COR-L47 (cell line): ENCODE measurements at regions not wholly inside any gene's neighbourhood (a gene's known extent, or its start where the extent isn't known, plus 50 kb on each side); places are given as distances from the start of the nearest gene placed in this dataset.

ENCODE experiments used
- DNase-seq: peaks from one replicate; lab custom pipeline; 2025; lab: John Stamatoyannopoulos, UW

DNA sequence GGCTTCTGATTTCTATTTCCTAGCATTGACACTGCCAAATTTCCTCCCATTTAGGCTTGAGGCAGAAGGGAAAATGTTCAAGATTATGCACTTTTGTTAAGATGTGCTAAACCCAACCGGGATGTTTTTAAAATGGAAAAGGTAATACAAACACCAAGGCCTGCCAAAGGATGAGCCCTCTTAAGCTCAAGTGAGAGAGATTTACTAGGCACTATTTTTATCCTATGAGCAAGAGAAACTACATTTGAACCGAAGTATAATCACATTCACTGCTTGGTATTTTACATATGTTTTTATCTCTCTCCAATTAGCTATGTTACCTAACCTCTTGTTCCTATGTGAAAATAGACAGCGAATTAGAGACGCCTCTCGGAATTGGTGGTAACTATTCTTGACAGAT is 295.8 kb downstream of the GABRB3 start:
- no peak for DNase-seq

DNA sequence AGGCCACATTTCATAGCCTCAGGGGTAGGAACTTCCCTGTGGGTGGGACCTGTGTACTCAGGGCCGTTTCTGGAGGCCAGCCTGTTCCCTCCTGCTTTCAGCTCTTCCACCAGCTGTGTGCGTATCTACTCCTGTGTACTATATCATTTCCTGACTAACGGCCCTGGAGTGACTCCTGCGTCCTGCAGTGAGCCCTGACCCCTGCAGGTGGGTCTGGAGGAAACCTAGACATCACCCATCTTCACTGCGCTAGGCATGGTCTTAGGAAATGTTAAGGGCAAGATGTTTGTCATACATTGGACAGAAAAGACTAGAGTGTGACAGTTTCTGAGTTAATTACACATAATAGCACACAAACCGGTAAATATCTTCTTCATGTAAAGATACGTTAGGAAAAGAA is 297.3 kb downstream of the GABRB3 start:
- DNase-seq: no peak

DNA sequence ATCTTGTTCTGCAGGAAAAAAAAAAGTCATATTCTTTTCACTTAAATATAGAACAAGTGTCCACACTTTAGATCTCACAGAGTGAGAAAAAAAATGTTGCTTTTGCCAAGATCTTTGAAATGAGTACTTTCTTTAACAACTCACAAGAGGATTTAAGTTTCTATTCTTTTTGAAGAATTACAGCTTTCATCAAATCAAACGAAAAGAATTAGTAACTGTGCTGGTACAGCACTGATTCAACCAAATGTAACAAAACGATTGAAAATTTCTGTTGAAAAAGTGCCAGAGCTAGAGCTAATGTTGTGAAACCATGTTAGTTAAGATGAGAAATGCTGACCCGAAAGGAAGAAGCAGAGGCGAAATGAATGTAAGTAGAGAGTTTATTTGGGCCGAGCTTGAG is 300.2 kb downstream of the GABRB3 start:
- DNase-seq: no peak

DNA sequence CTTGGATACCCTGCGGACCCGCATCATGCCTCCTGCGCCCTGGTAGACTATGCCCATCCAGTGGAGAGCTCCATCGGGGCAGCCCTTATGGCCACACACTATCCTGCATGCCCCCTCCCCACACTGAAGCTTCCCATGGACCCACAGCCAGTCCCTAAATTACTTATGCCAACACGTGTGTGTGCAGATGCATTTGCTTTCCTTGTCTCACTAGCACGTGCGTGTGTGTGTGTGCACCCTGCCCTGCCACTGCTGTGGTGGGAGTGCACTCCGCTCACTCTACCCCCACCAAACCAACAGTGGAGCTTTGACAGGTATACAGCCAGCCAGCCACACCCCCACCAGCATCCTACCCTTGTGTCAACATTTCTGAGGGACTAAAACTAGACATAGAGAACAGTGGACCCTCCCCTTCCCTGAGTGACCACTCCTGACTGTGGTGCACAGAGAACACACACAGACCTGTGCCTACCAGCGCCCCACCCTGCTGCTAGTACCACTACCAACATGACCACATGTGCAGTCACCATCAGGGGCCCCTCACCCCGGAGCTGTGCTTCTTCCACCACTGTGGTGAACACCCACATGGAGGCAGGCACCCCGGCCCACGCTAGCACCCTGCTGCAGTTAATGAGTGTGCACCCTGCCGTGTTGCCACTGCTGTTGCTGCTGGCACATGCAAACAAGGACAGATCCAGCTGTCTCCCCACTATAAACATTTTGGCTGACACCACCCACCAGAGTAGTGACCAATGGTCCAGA is 310.8 kb downstream of the GABRB3 start:
- DNase-seq: peak; percentile 6

DNA sequence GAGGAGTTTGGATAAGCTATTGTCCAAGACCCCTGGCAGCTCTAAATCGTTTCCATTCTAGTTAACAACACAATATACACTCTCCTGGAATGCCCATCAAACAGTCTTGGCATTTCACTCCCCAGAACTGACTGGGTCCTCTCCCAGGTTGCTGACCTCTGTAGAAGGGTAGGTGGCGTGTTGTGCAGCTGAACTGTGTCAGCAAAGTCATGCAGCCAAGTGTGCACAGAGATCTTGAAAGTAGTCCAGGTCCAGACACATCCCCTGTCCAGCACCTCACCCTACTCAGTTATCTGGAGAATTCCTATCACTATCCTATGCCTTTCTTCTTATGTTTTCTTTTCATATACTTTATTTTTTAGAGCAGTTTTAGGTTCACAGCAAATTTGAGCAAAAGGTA is 312.7 kb downstream of the GABRB3 start:
- no peak for DNase-seq

DNA sequence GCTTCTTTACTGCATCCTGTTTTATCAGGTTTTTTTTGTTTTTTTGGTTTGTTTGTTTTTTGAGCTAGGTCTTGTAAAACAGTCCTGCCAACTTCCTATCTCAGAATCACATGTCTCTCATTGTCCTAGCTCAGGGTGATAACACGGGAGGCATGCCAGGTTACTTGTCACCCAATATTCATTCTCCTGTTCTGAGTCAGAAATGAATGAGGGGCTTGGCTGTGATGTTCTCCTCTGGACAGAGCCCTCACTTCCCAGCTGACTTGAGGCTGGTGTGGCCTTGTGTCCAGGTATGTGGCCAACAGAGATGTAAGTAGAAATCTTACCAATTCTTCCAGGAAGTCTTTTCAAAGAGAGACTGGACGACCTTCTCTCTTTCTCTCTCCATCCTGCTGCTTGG is 317.0 kb downstream of the GABRB3 start:
- no peak for DNase-seq

DNA sequence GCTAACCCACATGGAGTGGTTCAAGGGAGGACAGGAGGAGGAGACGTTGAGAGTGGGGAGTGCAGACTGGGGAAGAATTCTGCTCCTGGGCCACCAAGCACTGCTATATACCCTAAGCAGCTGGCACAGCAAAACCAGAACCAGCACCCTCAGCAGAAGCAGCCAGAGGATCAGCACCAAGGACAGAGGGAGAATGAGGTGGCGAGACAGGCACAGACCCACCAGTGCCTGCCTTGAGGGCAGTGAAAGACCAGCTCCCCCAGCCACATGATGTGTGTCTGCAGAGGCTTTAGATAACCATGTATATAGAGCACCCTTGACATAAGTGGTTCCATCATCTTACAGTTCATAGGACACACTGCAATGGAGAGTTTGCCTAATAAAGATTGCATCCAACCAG is 319.0 kb downstream of the GABRB3 start:
- DNase-seq: no peak

DNA sequence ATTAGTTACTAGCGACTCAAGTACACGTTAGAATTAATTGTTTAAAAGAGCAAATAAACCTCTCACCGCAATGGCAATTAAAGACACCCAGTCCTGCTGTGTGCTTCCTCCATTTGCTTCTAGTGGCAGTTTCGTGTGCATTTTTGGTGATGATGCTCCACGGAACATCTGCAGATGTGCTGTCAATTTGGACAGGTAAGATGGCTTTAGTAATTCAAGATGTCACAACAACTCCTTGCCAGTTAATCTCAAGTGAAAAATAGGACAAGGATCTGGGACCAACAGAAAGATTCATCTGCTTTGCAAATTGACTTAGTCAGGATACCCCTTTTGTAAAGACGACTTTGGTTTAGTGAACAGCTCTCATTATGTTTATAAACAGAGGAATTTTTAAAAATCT is 320.9 kb downstream of the GABRB3 start:
- DNase-seq: no peak

DNA sequence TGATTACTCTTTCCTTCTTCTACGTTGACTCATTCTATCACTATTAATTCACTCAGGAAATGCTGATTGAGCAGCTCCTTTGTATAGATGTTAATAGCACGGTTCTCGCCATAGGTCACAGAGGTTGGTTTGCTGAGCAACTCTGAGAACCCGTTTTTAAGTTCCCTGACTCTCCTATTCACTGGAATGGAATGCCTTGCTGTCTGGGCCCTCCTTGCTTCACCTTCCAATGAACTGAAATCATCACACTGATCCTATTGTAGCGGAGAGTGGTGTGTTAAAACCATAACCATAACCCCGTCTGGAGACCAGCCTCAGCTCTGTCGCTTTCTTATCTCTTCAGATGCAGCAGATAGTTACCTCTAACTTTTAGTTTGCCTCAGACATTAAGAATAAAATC is 323.6 kb downstream of the GABRB3 start:
- DNase-seq: no peak

DNA sequence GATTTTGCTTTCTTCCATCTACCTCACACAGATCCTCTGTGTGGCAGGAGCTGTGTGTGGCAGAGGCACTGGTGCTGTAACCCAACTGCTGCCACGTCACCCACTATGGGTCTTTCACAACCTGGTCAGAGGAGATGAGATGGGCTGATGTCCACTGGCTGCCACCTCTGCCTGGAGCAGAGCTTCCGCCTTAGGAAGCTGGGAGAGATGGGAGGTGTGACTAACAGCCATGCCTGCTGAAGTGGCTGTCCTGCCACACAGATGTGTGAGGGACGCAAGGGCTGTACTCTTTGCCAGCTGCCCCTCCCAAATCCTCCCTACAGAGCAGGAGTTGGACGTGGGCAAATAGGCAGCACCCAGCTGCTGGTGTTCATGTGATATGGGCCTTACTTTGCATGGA is 329.5 kb downstream of the GABRB3 start:
- DNase-seq: no peak

DNA sequence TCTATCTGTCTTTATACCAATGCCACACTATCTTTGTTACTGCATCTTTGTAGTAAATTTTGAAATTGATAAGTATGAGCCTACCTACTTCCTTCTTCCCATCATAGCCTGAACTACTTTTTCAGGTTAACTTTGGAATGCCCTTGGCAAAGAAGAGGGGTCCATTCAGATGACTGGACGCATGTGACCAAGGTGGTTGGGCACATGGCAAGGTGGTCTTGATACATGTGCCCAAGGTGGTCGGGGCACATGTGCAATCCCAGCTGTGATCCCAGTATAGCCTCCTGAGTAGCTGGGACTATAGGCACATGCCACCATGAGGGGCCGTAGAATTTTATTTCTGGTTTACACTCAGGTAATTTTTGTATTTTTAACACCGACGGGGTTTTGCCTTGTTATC is 330.2 kb downstream of the GABRB3 start:
- no peak for DNase-seq

DNA sequence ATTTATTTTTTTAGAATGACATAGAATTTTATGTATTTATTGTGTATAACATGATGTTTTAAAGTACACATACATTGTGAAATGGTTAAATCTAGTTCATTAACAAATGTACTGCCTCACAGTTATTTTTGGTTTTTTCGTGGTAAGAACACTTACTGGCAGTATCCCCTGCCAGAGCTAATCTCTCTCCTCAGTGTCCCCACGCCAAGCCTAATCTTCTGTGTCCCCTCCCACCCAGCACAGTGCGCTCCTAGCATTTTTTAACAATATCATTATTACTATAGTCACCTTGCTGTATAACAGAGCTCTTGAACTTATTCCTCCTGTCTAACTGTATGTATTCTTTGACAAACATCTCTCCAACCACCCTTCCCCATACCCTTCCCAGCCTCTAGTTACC is 333.2 kb downstream of the GABRB3 start:
- DNase-seq: no peak

DNA sequence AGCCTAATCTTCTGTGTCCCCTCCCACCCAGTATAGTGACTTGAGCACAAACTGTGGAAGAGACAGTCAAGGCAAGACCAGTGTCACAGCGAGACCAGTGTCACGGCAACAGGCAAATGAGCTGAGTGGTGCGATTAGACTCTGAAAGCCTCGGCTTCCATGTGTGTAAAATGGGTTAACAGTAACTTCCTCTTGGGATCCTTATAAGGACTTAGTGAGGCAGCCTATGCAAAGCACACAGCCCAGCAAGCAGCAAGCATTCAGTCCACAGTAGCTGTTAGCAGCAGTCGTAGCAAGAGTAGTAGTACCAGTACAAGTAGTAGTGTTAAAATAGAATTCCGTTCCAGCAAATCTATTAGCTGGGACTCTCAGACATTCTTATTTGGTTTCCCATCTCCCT is 334.1 kb downstream of the GABRB3 start:
- no peak for DNase-seq

DNA sequence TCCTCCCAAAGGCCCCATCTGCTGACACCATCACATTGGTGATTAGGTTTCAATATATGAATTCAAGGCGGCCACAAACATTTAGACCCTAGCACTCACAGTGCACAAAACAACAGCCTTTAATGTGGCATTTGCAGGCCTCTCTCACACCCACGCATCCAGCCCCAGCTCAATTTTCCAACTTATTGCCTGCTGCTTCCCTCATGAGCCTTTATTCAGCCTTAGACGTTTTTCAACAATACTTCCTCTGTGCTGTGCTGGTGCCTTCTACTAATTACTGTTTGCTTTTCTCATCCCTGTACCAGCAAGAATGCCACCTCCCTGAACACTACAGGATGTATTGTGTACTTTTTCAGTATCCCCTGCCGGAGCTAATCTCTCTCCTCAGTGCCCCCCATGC is 334.6 kb downstream of the GABRB3 start:
- DNase-seq: peak; percentile 61

DNA sequence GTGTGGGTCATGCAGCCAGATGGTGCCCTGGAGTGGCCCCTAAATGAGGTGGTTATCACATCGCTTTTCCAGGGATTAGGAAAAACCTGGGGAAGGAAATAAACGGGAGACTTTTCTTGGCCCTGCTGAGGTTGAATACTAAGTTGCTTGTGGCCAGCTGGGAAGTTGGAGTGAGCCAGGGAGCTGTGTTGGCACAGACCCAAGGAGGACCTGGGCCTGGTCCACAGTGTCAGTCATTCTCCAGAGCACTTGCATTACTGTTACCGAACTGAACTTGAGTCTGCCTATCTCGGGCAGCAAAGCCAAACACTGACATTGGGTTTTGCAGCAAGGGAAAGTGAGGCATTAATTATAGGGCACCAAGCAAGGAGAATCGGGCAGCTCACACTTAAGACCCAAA is 339.0 kb downstream of the GABRB3 start:
- DNase-seq: no peak

DNA sequence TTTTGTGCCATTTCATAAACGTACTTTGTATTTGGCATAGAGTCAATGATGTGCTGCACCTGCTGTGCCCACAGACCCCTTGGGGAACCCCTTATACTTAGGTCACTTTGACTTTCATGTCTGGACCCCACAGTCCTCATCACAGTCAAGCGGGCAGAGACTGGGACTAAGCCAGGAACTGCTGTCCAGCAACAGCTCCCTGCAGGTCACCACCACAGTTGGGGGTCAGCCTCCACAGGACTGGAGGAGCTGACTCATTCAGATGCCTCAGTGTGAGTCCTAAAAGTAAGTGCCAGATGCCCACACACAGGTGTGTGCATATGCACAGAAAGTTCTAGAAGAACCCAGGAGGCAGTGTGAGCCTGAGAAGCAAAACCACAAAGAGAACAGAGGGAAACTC is 339.8 kb downstream of the GABRB3 start:
- no peak for DNase-seq

DNA sequence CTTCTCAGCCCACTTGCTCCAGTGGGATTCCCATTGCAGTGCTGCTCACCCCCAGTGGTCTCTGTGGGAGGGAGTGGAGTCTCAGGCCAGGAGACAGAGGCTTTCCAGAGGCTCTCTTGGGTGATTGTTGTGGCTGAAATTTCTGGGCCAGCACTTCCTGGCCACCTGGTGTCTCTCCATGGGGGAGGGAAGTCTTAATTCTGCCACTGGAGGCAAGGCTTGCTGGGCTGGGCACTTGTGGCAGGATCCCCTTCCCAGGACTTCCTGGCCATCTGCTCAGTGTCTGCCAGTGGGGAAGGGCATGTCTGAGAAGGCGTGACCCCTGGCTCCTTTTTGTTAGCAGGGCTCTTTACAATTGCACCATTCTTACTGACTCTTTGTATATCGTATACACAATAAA is 351.8 kb downstream of the GABRB3 start:
- DNase-seq: peak; percentile 45

DNA sequence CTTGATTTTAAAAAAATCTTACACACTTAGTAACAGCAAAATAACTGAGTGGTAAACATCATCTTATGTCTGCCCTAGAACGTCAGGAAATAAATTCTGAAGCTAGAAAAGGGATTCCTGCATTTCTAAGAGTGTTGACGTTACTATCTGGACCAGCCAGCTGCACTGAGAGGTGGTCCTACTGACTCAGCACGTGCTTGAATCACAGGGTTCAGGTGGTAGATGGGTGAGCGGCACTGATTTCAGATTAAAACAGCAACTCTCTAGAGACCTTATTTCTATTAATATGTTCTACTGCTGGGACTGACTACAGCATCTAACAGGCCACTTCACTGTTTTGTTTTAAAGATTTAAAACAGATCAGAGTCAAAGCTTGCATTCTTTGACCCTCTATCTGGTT is 377.2 kb downstream of the GABRB3 start:
- no peak for DNase-seq

DNA sequence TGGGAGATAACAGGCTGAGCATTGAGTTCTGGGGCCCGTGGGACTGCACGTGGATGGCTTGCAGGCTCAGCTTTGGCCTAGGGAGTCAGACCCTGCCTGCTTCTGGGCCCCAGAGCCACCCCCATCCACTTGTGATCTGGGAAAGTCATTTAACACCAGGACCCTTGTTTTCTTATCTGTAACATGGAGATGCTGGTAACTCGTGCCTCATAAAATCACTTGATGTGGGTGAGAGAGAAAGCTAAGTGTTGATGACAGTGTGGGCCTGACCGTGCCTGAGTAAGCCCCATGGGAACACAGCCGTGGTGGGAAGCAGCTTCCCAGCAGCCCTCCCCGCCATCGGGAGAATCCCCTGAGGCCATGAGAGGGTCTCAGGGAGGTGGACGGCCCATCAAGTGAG is 378.1 kb downstream of the GABRB3 start:
- DNase-seq: no peak

DNA sequence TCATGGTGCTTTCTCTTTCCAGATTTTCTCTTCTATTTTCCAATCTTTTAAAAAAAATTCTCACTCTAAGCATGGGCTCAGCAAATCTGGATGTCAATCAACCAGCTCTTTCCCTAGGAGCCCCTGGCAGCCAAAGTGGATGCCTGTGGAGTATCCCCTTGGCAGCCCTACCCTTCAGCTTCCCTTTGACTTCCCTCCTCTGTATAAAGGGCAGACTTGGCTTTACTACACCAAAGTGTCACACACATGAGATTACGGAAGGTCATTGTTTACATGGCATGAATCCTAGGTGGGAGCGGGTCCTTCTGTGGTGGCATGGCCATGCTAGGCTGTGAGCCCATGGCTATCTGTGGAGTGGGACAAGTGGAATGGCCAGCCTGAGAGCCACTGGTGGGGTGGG is 379.9 kb downstream of the GABRB3 start:
- DNase-seq: no peak

DNA sequence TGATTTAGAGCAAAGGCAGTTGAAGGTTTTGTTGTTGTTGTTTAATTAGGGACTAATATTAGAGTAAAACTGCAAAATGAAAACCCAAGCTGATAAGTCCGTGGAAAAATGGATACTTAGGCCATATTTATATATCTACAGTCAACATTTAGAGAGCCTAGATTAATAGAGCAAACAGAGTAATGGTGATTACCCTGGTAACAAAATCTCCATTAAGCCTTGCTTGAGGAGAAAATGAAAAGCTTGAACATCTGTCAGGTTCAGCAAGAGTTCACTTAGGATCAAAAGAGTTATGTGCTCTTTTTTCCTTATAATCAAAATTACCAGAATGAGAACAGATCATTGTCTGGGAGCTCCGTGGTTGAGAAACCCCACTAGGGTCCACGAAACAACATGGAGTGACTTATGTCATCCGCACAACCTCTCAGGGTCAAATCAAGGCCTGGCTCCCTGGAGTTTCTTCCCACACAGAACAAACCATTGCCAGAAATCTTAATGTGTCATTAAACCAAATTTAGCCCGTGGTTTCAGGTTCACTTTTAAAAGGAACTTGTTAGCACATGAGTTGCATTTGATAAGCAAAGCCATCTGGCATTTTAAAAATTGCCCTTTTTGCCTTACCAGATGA is 381.2 kb downstream of the GABRB3 start:
- DNase-seq: no peak

DNA sequence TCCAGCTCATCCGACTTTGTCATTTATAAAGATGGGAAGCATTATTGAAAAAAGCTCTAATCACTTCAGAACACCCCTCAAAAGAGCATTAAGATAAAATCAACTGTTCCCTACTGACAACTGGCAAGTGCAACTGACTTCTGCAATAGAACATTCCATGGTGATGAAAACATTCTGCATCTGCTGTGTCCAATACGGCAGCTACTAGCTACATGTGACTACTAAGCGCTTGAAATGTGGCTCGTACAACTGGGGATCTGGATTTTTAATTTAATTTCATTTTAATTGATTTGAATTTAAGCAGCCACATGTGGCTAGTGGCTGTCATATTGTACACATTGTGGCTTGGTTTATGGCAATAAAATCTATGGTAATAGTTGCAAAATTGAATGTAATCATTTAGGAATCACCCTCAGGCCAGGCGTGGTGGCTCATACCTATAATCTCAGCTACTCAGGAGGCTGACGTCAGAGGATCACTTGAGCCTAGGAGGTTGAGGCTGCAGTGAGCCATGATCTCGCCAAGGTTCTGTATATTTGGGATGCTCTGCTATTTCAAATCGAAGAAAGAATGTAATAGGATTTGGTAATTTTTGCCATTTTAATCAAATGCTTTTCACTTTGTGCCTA is 390.3 kb downstream of the GABRB3 start:
- no peak for DNase-seq

DNA sequence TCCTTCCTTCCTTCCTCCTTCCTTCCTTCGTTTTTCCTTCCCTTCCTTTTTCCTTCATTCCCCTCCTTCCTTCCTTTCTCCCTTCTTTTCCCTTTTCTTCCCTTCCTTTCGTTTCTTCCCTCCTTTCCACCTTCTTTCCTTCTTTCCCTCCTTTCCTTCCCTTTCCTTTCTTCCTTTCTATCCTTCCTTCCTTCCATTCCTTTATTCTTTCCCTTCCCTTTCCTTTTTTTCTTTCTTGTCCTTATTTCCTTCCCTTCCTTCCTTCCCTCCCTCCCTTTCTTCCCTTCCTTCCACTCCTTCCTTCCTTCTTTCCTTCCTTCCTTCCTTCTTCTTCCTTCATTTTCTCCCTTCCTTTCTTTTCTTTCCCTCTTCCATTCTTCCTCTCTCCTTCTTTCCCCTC is 394.6 kb downstream of the GABRB3 start:
- no peak for DNase-seq

DNA sequence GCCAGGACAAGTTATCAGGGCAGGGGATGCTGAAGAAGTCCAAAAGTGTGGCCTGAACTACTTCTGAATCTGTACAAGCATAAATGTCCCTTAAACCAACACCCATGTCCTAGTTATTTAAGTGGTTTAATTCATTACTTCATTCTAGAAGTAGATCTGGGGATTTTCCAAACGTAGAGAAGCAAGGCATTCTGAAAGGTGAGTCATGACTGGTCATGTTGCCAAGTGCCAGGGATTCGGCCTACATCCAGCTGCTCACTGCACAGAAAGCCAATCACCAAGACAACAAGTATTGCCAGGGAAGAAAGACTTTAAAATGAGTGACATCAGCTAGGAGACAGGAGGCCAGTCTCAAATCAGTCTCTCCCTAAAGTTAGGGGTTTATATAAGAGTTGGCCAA is 396.6 kb downstream of the GABRB3 start:
- no peak for DNase-seq
